Heart left ventricle (tissue), 16 donors: ENCODE measurements at regions not wholly inside any gene's neighbourhood (a gene's known extent, or its start where the extent isn't known, plus 50 kb on each side); places are given as distances from the start of the nearest gene placed in this dataset.
A peak's percentile ranks its signal among the peaks of the same experiment; 100 is the strongest.

Experiments used
- ATAC-seq, 4 donors: fragments of 200-7000 bp; cut with Tn5 transposase; one replicate each; pipeline ENCODE4 v1.9.1; 2020 to 2022; ENCODE audit warnings: moderate library complexity in 4 of 4, mild to moderate bottlenecking in 3 of 4, moderate number of reproducible peaks in 1 of 4
- DNase-seq, 5 donors: peaks; one replicate each; pipeline ENCODE4 v3.0.0-alpha.2; 2020
- H3K27ac ChIP-seq, 12 donors: fragments of 200-600 bp; sonication (generic) in 4 of 12; one replicate each; pipeline versions ENCODE4 v1.5.0 to v1.8.0; 2016 to 2022; ENCODE audit warnings: mild to moderate bottlenecking in 2 of 12
- H3K27me3 ChIP-seq, 9 donors: fragments of 200-600 bp; sonication (generic) in 2 of 9; one replicate each; pipeline versions ENCODE4 v1.5.1 to v1.8.0; 2016 to 2022; ENCODE audit warnings: mild to moderate bottlenecking in 3 of 9
- H3K36me3 ChIP-seq, 9 donors: fragments of 200-600 bp; sonication (generic) in 2 of 9; one replicate each; pipeline versions ENCODE4 v1.5.0 to v1.8.0; 2018 to 2022; ENCODE audit warnings: mild to moderate bottlenecking in 2 of 9
- H3K4me1 ChIP-seq, 12 donors: fragments of 200-600 bp; sonication (generic) in 4 of 12; one replicate each; pipeline versions ENCODE4 v1.5.0 to v1.8.0; 2016 to 2022; ENCODE audit warnings: mild to moderate bottlenecking in 3 of 12
- H3K4me3 ChIP-seq, 12 donors: fragments of 200-600 bp; sonication (generic) in 4 of 12; one replicate each; pipeline versions ENCODE4 v1.5.0 to v1.8.0; 2017 to 2022; ENCODE audit warnings: mild to moderate bottlenecking in 9 of 12, moderate library complexity in 4 of 12
- H3K9me3 ChIP-seq, 12 donors: fragments of 200-600 bp; sonication (generic) in 4 of 12; one replicate each; pipeline versions ENCODE4 v1.5.0 to v1.8.0; 2016 to 2022; ENCODE audit warnings: mild to moderate bottlenecking in 1 of 12
- CTCF ChIP-seq, 12 donors: fragments of 200-600 bp; sonication (generic) in 4 of 12; IDR thresholded peaks; one replicate each; pipeline versions ENCODE4 v1.5.0 to v1.8.0; 2018 to 2022; ENCODE audit warnings: antibody characterized with exemption in 12 of 12, mild to moderate bottlenecking in 5 of 12
- POLR2A ChIP-seq, 2 donors: fragments of 450-650 bp; IDR thresholded peaks; one replicate each; pipeline ENCODE4 v1.6.1; 2017; ENCODE audit warnings: antibody characterized with exemption in 2 of 2, mild to moderate bottlenecking in 2 of 2, moderate library complexity in 2 of 2
- WGBS, 4 donors: extraction: QIAGEN DNeasy Blood & Tissue Kit in 2 of 4; methylation state at CpG; one replicate each; pipeline versions ENCODE4 v1.1.5 to v1.1.7; 2013 to 2018; 5-methylcytosine and 5-hydroxymethylcytosine counted together
- intact Hi-C, 10 donors: fragments of 100-400 bp; cut with DNase I; formaldehyde crosslinking; loops; one replicate each; pipeline versions ENCODE4 v1.11.1 to v1.14.2; 2022
- donor health status: ischemic (EF 13 %, LVEDD 7.1; RV severe dilation, severe dysfunction).
- donor health status: healthy with polysubstance abuse.
- donor health status: DM: no; HTN: yes; CAD: no.
- donor health status: DM: no; HTN: no; CAD: no.
- donor health status: ischemic (EF 25% LVEDD 6.9; RV normal size, moderate dysfunction).
- donor health status: ischemic (EF 25% LVEDD 5.7; RV mildly dilated, moderate dysfunction).
- donor health status: healthy.
- donor health status: DM: yes; HTN: yes; CAD: no.
- donor health status: ischemic (EF 35%, LVEDD 5.7; RV mildly dilated, moderate dysfunction).
- donor health status: nonischemic (EF 11% LVEDD 7.7; RV severe dilation, severe dysfunction).
- donor health status: DM: yes; HTN: yes; CAD: no.
- donor health status: PGD.
- donor health status: ischemic (EF 29% LVEDD 5.4; RV normal size, mild dysfunction).
- donor health status: nonischemic (EF 23%, LVEDD 6.1; RV moderate dilation, normal function).

GRCh38 chr4:53784112-53784511 is 192.8 kb upstream of the LNX1 start:
- Histone ChIP-seq H3K27me3 (no peaks in the 10 kb centered on the region), H3K4me3 (no peak overlapping the region), H3K36me3 (no peaks in the 10 kb centered on the region), H3K4me1 (peaks cover 0 to 11% (median 0%) of the 10 kb centered on the region in 12 donors), H3K27ac (no peak overlapping the region), H3K9me3 (no peaks in the 10 kb centered on the region)
- ATAC-seq (no peak), DNase-seq (no peak)
- intact Hi-C loops, result no loop called here
- 92 to 98% (median 97%) methylated on average over 3 of the region's 3 CpGs for WGBS, 4 donors
- no peak for TF ChIP-seq POLR2A (IDR thresholded peaks at IDR 0.05)
- no peak for TF ChIP-seq CTCF (IDR thresholded peaks at IDR 0.05)

GRCh38 chr4:53783208-53783859 is 192.0 kb upstream of the LNX1 start:
- intact Hi-C loops, result no loop called here
- no peak overlapping the region for H3K4me3 ChIP-seq
- ATAC-seq (no peak), DNase-seq (no peak)
- TF ChIP-seq CTCF (IDR thresholded peaks at IDR 0.05) (no peak), POLR2A (IDR thresholded peaks at IDR 0.05) (no peak)
- H3K9me3 ChIP-seq, result no peaks in the 10 kb centered on the region
- no peaks in the 10 kb centered on the region for H3K27me3 ChIP-seq
- H3K36me3 ChIP-seq, result no peaks in the 10 kb centered on the region
- WGBS, 4 donors, result 26 to 77% (median 61%) methylated on average over 1 of the region's 1 CpG
- H3K27ac ChIP-seq, result no peak overlapping the region
- H3K4me1 ChIP-seq, result peaks cover 0 to 11% (median 0%) of the 10 kb centered on the region in 12 donors

- Histone ChIP-seq H3K36me3 (no peaks in the 10 kb centered on the region), H3K4me1 (peaks cover 0 to 16% (median 0%) of the 10 kb centered on the region in 12 donors), H3K9me3 (no peaks in the 10 kb centered on the region), H3K4me3 (no peak overlapping the region), H3K27me3 (no peaks in the 10 kb centered on the region), H3K27ac (no peak overlapping the region)
- TF ChIP-seq CTCF (IDR thresholded peaks at IDR 0.05), result no peak
- no peak for TF ChIP-seq POLR2A (IDR thresholded peaks at IDR 0.05)
- 29 to 42% (median 29%) methylated on average over 2 of the region's 2 CpGs for WGBS, 4 donors
- DNase-seq, result no peak
- intact Hi-C loops, result no loop called here
- ATAC-seq, result no peak
Observed at GRCh38 chr4:53782458-53782845, 191.2 kb upstream of the LNX1 start.

GRCh38 chr4:53781629-53782457 is 190.6 kb upstream of the LNX1 start:
- 60 to 64% (median 63%) methylated on average over 10 of the region's 10 CpGs for WGBS, 4 donors
- H3K4me3 ChIP-seq, result no peak overlapping the region
- peaks cover 0 to 18% (median 0%) of the 10 kb centered on the region in 12 donors for H3K4me1 ChIP-seq
- H3K9me3 ChIP-seq, result no peaks in the 10 kb centered on the region
- ATAC-seq (peak in 1 of 4 donors; percentile 32), DNase-seq (no peak)
- peak overlapping the region in 1 of 12 donors; percentile 15 for H3K27ac ChIP-seq
- H3K36me3 ChIP-seq, result no peaks in the 10 kb centered on the region
- TF ChIP-seq POLR2A (IDR thresholded peaks at IDR 0.05), result no peak
- no peak for TF ChIP-seq CTCF (IDR thresholded peaks at IDR 0.05)
- intact Hi-C loops, result no loop called here
- no peaks in the 10 kb centered on the region for H3K27me3 ChIP-seq
